HepG2 (cell line): ENCODE measurements at regions not wholly inside any gene's neighbourhood (a gene's known extent, or its start where the extent isn't known, plus 50 kb on each side); places are given as distances from the start of the nearest gene placed in this dataset.

ENCODE experiments used
- AKAP8 ChIP-seq: sonication (generic); formaldehyde crosslinking; IDR thresholded peaks from 2 replicates; pipeline ENCODE4 v1.5.1; 2020; ENCODE audit warnings: mild to moderate bottlenecking, missing genetic modification reagents
- FOXA3 ChIP-seq: IDR thresholded peaks from 2 replicates; pipeline ENCODE4 v1.6.1; 2016; ENCODE audit warnings: missing genetic modification reagents, missing compliant biosample characterization
- HDAC1 ChIP-seq: sonication (generic); formaldehyde crosslinking; IDR thresholded peaks from 2 replicates; pipeline ENCODE4 v1.5.1; 2020; ENCODE audit warnings: mild to moderate bottlenecking, missing genetic modification reagents
- POLR2AphosphoS5 ChIP-seq: IDR thresholded peaks from 2 replicates; pipeline ENCODE4 v1.6.1; 2012; ENCODE audit warnings: low read depth, low read length
- ZNF589 ChIP-seq: sonication (generic); formaldehyde crosslinking; conservative IDR thresholded peaks from 2 replicates; pipeline ENCODE4 v1.8.0; 2022; ENCODE audit warnings: mild to moderate bottlenecking, moderate library complexity, missing genetic modification reagents
- TF ChIP-seq, protein P1 (sequence below): sonication (generic); formaldehyde crosslinking; IDR thresholded peaks from 2 replicates; pipeline ENCODE4 v1.5.0; 2020; ENCODE audit warnings: mild to moderate bottlenecking, missing genetic modification reagents, moderate library complexity

DNA sequence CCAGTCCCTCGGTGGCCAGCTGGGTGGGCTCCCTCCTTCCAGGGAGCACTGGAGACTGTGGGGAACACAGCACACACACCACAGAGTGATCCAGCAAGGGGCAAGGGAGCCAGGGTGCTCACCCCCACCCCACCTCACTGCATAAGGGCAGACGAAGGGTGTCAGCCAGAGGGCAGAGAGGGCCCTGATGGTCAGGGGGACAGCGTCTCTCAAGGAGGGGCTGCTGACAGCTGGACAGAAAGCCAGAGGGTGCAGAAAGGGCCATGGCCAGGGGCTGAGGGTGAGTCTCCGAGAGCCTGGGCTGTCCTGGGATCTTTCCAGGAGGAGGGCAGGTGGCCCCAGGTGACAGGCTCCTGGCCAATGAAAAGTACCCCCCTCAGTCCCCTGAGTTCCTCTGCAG lies 73.4 kb upstream of the PMEPA1 start:
- TF ChIP-seq ZNF589 (CRISPR knock-in tag) (no peak), HDAC1 (CRISPR knock-in tag) (no peak), POLR2AphosphoS5 (no peak), AKAP8 (no peak), FOXA3 (no peak)
- TF ChIP-seq, protein P1, sequence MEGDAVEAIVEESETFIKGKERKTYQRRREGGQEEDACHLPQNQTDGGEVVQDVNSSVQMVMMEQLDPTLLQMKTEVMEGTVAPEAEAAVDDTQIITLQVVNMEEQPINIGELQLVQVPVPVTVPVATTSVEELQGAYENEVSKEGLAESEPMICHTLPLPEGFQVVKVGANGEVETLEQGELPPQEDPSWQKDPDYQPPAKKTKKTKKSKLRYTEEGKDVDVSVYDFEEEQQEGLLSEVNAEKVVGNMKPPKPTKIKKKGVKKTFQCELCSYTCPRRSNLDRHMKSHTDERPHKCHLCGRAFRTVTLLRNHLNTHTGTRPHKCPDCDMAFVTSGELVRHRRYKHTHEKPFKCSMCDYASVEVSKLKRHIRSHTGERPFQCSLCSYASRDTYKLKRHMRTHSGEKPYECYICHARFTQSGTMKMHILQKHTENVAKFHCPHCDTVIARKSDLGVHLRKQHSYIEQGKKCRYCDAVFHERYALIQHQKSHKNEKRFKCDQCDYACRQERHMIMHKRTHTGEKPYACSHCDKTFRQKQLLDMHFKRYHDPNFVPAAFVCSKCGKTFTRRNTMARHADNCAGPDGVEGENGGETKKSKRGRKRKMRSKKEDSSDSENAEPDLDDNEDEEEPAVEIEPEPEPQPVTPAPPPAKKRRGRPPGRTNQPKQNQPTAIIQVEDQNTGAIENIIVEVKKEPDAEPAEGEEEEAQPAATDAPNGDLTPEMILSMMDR (CRISPR knock-in tag) = no peak
